ENCODE measurements at regions not wholly inside any gene's neighbourhood (a gene's known extent, or its start where the extent isn't known, plus 50 kb on each side); places are given as distances from the start of the nearest gene placed in this dataset.

- no peak for TF ChIP-seq CTCF (IDR thresholded peaks at IDR 0.05)
- DNase-seq (ENCODE audit: extremely low spot score, unreplicated experiment): no peak
- Mint-ChIP-seq H3K4me3 (ENCODE audit: unreplicated experiment) (peak overlapping the region; percentile 51), H3K9me3 (ENCODE audit: unreplicated experiment) (no peaks in the 10 kb centered on the region), H3K36me3 (ENCODE audit: unreplicated experiment) (no peaks in the 10 kb centered on the region), H3K27ac (ENCODE audit: unreplicated experiment) (peak overlapping the region; percentile 92), H3K4me1 (ENCODE audit: unreplicated experiment) (peaks cover 39% of the 10 kb centered on the region), H3K27me3 (ENCODE audit: unreplicated experiment) (no peaks in the 10 kb centered on the region)
Measured at GRCh38 chr9:86405926-86406325, 51.7 kb upstream of the TUT7 start.

GRCh38 chr9:86405086-86405491 lies 50.9 kb upstream of the TUT7 start:
- no peak for DNase-seq (ENCODE audit: extremely low spot score, unreplicated experiment)
- H3K27ac Mint-ChIP-seq (ENCODE audit: unreplicated experiment): no peak overlapping the region
- peaks cover 4% of the 10 kb centered on the region for H3K27me3 Mint-ChIP-seq (ENCODE audit: unreplicated experiment)
- no peaks in the 10 kb centered on the region for H3K9me3 Mint-ChIP-seq (ENCODE audit: unreplicated experiment)
- H3K4me1 Mint-ChIP-seq (ENCODE audit: unreplicated experiment): peaks cover 33% of the 10 kb centered on the region
- no peaks in the 10 kb centered on the region for H3K36me3 Mint-ChIP-seq (ENCODE audit: unreplicated experiment)
- no peak overlapping the region for H3K4me3 Mint-ChIP-seq (ENCODE audit: unreplicated experiment)
- TF ChIP-seq CTCF (IDR thresholded peaks at IDR 0.05): no peak

Data from osteocyte (in vitro differentiated cells).